Memory B cell (primary cell): ENCODE measurements at regions not wholly inside any gene's neighbourhood (a gene's known extent, or its start where the extent isn't known, plus 50 kb on each side); places are given as distances from the start of the nearest gene placed in this dataset.
"Not testable (repeated sequence)": the region's sequence is repeated elsewhere in the genome, so short reads cannot be mapped to it uniquely, and the experiment has no call there.

ENCODE experiments used
- ATAC-seq: fragments of 150-1000 bp; cut with Tn5 transposase; 2 replicates; pipeline ENCODE4 v1.10.0; 2021; ENCODE audit warnings: low read depth, mild to moderate bottlenecking, moderate library complexity
- DNase-seq, 2 donors: peaks; one replicate each; pipeline ENCODE4 v3.0.0; 2022; ENCODE audit warnings: low spot score in 2 of 2
- H3K27ac Mint-ChIP-seq: one replicate; pipeline ENCODE4 v1.8.0; 2022; ENCODE audit warnings: mild to moderate bottlenecking, moderate library complexity, mixed read lengths
- H3K27me3 Mint-ChIP-seq: one replicate; pipeline ENCODE4 v1.8.0; 2022; ENCODE audit warnings: mixed read lengths
- H3K36me3 Mint-ChIP-seq: one replicate; pipeline ENCODE4 v1.8.0; 2022; ENCODE audit warnings: mild to moderate bottlenecking, mixed read lengths
- H3K4me1 Mint-ChIP-seq: one replicate; pipeline ENCODE4 v1.8.0; 2022; ENCODE audit warnings: mixed read lengths
- H3K4me3 Mint-ChIP-seq: one replicate; pipeline ENCODE4 v1.8.0; 2022; ENCODE audit warnings: mild to moderate bottlenecking, moderate library complexity, mixed read lengths
- H3K9me3 Mint-ChIP-seq: one replicate; pipeline ENCODE4 v1.8.0; 2022; ENCODE audit warnings: mixed read lengths

DNA sequence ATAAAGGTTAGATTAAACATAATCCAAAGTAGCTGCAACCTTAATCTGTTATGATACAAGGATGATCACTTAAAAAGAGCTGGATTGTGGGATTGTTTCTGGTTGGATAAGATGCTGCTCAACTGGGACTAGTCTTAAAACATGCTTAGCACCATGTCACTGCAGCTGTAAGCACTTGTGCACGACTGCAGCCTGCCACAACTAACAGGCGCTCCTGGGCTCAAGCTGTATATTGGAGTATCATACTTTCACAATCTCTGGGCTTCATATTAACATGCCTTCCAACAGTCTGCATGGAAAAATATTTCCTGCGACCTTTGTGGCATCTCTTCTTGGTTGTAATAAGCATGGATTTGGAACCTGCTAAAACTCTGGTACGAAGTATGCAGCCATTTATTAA, 493.0 kb upstream of the PITX2 start:
- Mint-ChIP-seq H3K4me3 (no peak overlapping the region), H3K4me1 (no peaks in the 10 kb centered on the region), H3K36me3 (no peaks in the 10 kb centered on the region), H3K27ac (no peak overlapping the region), H3K9me3 (peaks cover 1% of the 10 kb centered on the region), H3K27me3 (no peaks in the 10 kb centered on the region)
- DNase-seq (no peak), ATAC-seq (no peak)

DNA sequence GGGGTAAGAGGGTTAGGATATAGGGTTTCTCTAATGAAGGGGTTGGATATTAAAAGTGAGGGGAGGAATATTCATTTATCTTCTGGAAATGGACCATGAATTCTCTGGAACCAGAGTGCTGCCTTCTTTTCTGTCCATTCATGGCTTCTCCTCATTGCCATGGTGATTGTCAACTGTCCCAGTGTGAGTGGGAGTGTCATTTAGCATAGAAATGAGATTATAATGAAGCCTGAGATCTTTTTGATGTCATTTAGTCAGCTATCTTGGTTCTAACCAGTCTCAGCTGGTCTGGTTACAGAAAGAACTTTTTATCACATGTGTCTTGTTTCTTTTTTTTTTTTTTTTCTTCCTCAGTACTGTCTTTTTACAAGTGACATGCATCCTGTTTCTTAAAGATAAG, 497.3 kb upstream of the PITX2 start:
- no peaks in the 10 kb centered on the region for H3K27me3 Mint-ChIP-seq
- no peak for DNase-seq
- H3K36me3 Mint-ChIP-seq, result no peaks in the 10 kb centered on the region

GRCh38 chr4:111126340-111126739, 503.5 kb upstream of the PITX2 start:
- no peak for DNase-seq
- H3K27me3 Mint-ChIP-seq, result no peaks in the 10 kb centered on the region
- no peak overlapping the region for H3K27ac Mint-ChIP-seq
- ATAC-seq, result no peak
- H3K4me3 Mint-ChIP-seq, result no peak overlapping the region
- no peaks in the 10 kb centered on the region for H3K4me1 Mint-ChIP-seq
- no peaks in the 10 kb centered on the region for H3K36me3 Mint-ChIP-seq
- H3K9me3 Mint-ChIP-seq, result peaks cover under 1% of the 10 kb centered on the region

More for the DNA sequence above, 497.3 kb upstream of the PITX2 start:
- H3K4me3 Mint-ChIP-seq, result no peak overlapping the region
- no peaks in the 10 kb centered on the region for H3K9me3 Mint-ChIP-seq
- no peaks in the 10 kb centered on the region for H3K4me1 Mint-ChIP-seq
- ATAC-seq, result no peak
- no peak overlapping the region for H3K27ac Mint-ChIP-seq

- Mint-ChIP-seq H3K36me3 (no peaks in the 10 kb centered on the region), H3K4me3 (no peak overlapping the region), H3K9me3 (peaks cover 3% of the 10 kb centered on the region), H3K4me1 (no peaks in the 10 kb centered on the region), H3K27me3 (no peaks in the 10 kb centered on the region), H3K27ac (no peak overlapping the region)
- ATAC-seq (no peak), DNase-seq (no peak)
These were observed 505.0 kb upstream of the PITX2 start for GRCh38 chr4:111127841-111128240.

DNA sequence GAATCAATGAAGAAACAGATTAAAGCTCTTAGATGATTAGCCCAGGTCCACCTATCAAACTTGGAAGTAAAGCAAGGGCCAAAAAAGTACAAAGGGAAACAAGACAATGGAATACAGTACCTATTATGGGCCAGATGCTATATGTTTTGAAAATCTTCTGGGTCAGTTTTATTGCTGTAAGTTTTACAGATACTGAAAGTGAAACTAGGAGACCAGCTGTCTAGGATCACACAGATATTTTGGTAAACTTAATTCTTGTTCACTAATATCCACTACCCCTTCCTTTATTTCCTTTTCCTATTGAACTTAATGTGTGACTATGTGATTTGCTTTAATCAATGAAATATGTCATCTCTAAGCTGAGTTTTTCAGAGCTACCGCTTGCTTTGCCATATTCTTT, 505.4 kb upstream of the PITX2 start:
- Mint-ChIP-seq H3K27ac (no peak overlapping the region), H3K27me3 (no peaks in the 10 kb centered on the region), H3K36me3 (no peaks in the 10 kb centered on the region), H3K4me3 (no peak overlapping the region), H3K4me1 (no peaks in the 10 kb centered on the region), H3K9me3 (peaks cover 3% of the 10 kb centered on the region)
- DNase-seq (no peak), ATAC-seq (no peak)

DNA sequence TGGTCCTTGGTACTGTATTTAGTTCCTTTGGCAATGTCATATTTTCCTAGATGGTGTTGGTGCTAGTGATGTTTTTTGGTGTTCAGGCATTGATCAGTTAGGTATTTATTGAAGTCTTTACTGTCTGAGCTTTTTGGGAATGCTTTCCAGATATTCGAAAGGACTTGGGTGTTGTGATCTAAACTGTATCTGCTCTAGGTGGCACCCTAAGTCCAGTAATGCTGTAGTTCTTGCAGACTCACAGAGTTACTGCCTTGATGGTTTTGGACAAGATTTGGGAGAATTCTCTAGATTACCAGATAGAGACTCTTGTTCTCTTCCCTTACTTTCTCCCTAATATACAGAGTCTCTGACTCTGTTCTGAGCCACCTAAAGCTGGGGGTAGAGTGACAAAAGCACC, 513.6 kb upstream of the PITX2 start:
- Mint-ChIP-seq H3K9me3 (peaks cover 3% of the 10 kb centered on the region), H3K36me3 (no peaks in the 10 kb centered on the region), H3K4me1 (no peaks in the 10 kb centered on the region), H3K4me3 (no peak overlapping the region), H3K27me3 (no peaks in the 10 kb centered on the region), H3K27ac (no peak overlapping the region)
- no peak for DNase-seq
- ATAC-seq, result no peak

DNA sequence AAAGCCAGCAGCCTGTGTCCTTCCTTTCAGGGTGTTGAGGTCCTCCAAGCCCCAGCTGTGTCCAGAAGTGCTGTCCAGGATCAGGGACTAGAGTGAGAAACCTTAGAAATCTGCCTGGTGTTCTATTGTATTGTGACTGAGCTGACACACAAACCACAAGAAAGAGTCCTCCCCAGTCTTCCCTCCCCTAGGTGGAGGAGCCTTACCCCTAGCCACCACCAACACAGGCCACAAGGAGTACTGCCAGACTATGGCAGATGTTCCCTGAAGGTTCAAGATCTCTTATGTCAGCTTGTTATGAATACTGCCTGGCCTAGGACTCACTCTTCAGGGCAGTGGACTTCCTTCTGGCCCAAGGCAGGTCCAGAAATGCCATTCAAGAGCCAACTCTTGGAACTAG, 514.1 kb upstream of the PITX2 start:
- Mint-ChIP-seq H3K36me3 (no peaks in the 10 kb centered on the region), H3K4me1 (no peaks in the 10 kb centered on the region), H3K9me3 (peaks cover 1% of the 10 kb centered on the region), H3K4me3 (no peak overlapping the region), H3K27me3 (no peaks in the 10 kb centered on the region), H3K27ac (no peak overlapping the region)
- ATAC-seq, result no peak
- DNase-seq, result no peak

GRCh38 chr4:111143510-111143909, 520.6 kb upstream of the PITX2 start:
- DNase-seq (no peak), ATAC-seq (no peak)
- H3K27me3 Mint-ChIP-seq, result no peaks in the 10 kb centered on the region
- H3K36me3 Mint-ChIP-seq, result no peaks in the 10 kb centered on the region
- H3K4me3 Mint-ChIP-seq, result no peak overlapping the region
- no peaks in the 10 kb centered on the region for H3K4me1 Mint-ChIP-seq
- H3K9me3 Mint-ChIP-seq, result peaks cover 8% of the 10 kb centered on the region
- no peak overlapping the region for H3K27ac Mint-ChIP-seq

DNA sequence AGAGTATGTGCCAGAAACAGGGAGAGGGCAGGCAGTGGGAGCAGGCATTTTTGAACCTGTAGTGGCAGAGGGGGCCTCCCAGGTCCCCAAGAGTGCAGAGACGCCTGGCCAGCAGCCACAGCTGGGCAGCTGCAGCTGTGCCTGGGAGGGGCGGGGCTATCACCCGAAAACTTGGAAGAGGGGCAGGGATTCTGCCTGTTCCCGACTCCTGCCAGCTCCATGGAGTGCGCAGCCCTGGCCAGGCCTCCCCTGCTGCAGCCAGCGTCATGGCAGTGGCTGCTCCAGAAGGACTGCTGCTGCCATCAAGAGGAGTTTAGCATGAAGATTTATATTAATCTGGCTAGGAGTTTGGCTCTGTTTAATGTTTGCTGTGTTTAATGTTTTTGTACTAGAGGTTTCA, 532.1 kb upstream of the PITX2 start:
- peaks cover 8% of the 10 kb centered on the region for H3K9me3 Mint-ChIP-seq
- no peaks in the 10 kb centered on the region for H3K27me3 Mint-ChIP-seq
- DNase-seq (no peak), ATAC-seq (no peak)
- no peaks in the 10 kb centered on the region for H3K36me3 Mint-ChIP-seq
- no peak overlapping the region for H3K27ac Mint-ChIP-seq
- no peaks in the 10 kb centered on the region for H3K4me1 Mint-ChIP-seq
- H3K4me3 Mint-ChIP-seq, result no peak overlapping the region

GRCh38 chr4:111164556-111164955, 541.7 kb upstream of the PITX2 start:
- not testable (repeated sequence) for H3K4me1 Mint-ChIP-seq, H3K36me3 Mint-ChIP-seq, H3K27ac Mint-ChIP-seq, H3K4me3 Mint-ChIP-seq, H3K27me3 Mint-ChIP-seq, DNase-seq, ATAC-seq
- peaks cover 13% of the 10 kb centered on the region for H3K9me3 Mint-ChIP-seq

- DNase-seq (no peak), ATAC-seq (no peak)
- peaks cover 6% of the 10 kb centered on the region for H3K9me3 Mint-ChIP-seq
- no peak overlapping the region for H3K27ac Mint-ChIP-seq
- H3K4me1 Mint-ChIP-seq, result no peaks in the 10 kb centered on the region
- H3K36me3 Mint-ChIP-seq, result no peaks in the 10 kb centered on the region
- H3K4me3 Mint-ChIP-seq, result no peak overlapping the region
- H3K27me3 Mint-ChIP-seq, result no peaks in the 10 kb centered on the region
These were observed 551.5 kb upstream of the PITX2 start for GRCh38 chr4:111174331-111174730.

DNA sequence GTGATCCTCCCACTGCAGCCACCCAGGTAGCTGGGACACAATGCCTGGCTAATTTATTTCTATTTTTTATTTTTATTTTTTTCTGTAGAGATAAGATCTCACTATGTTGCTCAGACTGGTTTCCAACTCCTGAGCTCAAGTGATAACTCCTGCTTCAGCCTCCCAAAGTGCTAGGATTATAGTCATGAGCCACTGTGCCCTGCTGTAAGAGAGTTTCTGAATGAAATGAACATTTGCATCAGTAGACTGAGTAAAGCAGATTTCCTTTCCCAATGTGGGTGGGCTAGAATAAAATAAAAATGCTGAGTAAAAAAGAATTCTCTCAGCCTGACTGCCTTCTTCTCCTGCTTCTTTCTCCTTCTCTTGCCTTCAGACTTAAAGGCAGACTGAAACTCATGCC, 555.4 kb upstream of the PITX2 start:
- no peaks in the 10 kb centered on the region for H3K36me3 Mint-ChIP-seq
- H3K4me1 Mint-ChIP-seq, result no peaks in the 10 kb centered on the region
- DNase-seq (no peak), ATAC-seq (no peak)
- no peak overlapping the region for H3K4me3 Mint-ChIP-seq
- peaks cover 4% of the 10 kb centered on the region for H3K9me3 Mint-ChIP-seq
- no peak overlapping the region for H3K27ac Mint-ChIP-seq
- no peaks in the 10 kb centered on the region for H3K27me3 Mint-ChIP-seq

DNA sequence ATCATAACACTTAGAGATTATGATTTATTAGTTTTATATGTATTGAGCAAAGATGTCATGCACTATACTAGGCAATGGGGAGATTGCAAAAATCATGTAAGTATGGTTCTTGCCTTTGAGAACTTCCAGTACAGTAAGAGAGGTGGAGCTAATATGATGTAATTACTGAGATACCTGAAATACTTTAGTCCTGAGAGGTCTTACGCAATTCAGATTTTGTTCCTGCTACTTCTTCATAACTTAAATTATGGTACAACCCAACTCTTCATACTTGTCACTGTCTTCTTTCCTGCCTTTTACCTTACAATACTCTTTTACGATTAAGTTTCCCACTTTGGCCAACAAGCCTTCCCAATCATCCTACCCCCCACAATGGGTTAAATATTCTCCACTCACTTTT, 564.2 kb upstream of the PITX2 start:
- Mint-ChIP-seq H3K4me3 (no peak overlapping the region), H3K27me3 (no peaks in the 10 kb centered on the region), H3K27ac (no peak overlapping the region), H3K9me3 (peaks cover 5% of the 10 kb centered on the region), H3K36me3 (no peaks in the 10 kb centered on the region), H3K4me1 (no peaks in the 10 kb centered on the region)
- ATAC-seq (no peak), DNase-seq (no peak)

DNA sequence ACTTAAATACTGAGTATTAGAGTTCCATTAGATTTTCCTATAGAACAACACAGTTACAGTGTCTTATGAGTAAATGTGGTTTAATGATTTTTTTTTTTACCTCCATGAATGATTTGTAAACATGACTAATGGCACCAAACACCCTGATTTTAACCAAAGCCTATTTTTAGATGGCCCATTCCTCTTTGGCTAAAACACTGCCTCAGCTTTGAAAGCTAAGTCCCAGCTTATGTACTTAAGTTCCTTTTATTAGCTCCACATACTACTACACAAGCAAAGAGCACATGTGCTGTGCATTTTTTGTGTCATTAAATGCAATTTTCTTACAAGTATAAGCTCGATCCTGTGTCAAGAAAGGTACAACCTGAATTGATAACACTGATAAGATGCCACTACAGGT, 575.6 kb upstream of the PITX2 start:
- peaks cover 1% of the 10 kb centered on the region for H3K9me3 Mint-ChIP-seq
- DNase-seq (no peak), ATAC-seq (no peak)
- H3K4me1 Mint-ChIP-seq, result no peaks in the 10 kb centered on the region
- H3K27me3 Mint-ChIP-seq, result no peaks in the 10 kb centered on the region
- no peak overlapping the region for H3K27ac Mint-ChIP-seq
- no peaks in the 10 kb centered on the region for H3K36me3 Mint-ChIP-seq
- H3K4me3 Mint-ChIP-seq, result no peak overlapping the region

DNA sequence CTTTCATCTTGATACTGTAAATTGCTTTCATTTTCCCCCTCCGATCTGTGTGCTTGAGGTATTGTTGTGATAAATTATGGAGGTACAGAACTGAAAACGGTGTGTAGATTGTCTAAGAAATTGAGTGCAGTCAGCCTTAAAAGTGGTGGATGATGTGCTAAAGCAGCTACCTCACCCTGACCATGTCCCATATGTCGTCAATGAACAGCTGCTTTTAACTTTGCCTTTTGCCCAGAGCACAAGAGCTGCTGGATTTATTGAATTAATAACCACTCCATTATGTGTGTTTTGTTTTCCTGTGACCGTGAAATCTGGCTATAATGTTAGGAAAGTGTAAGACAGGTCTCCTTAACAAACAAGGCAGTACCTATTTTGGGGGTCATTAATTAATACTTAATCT, 581.9 kb upstream of the PITX2 start:
- no peak for DNase-seq

DNA sequence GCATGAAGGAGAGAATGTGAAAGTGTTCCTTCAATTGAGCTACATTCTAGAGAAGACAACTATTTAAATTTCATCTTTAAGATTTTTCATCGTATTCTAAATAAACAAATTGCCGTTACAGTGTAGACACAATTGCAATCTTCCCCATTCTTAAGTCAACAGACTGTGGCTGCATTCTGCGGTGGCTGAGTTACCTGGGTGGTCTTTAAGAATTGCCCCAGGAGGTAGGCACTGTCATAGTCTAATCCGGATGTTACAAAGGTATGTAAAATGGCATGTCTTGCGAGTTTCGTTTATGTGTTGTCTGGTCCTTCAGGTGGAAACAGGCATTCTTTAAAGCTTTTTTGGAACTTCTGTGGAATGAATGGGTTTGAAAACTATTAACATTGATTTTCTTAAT, 586.1 kb upstream of the PITX2 start:
- peaks cover 2% of the 10 kb centered on the region for H3K9me3 Mint-ChIP-seq
- no peak for DNase-seq
- no peaks in the 10 kb centered on the region for H3K4me1 Mint-ChIP-seq
- no peak overlapping the region for H3K4me3 Mint-ChIP-seq
- no peak for ATAC-seq
- no peaks in the 10 kb centered on the region for H3K27me3 Mint-ChIP-seq
- H3K36me3 Mint-ChIP-seq, result no peaks in the 10 kb centered on the region
- H3K27ac Mint-ChIP-seq, result no peak overlapping the region

More for the DNA sequence above, 581.9 kb upstream of the PITX2 start:
- no peaks in the 10 kb centered on the region for H3K4me1 Mint-ChIP-seq
- no peaks in the 10 kb centered on the region for H3K36me3 Mint-ChIP-seq
- no peak for ATAC-seq
- no peak overlapping the region for H3K4me3 Mint-ChIP-seq
- no peaks in the 10 kb centered on the region for H3K27me3 Mint-ChIP-seq
- no peaks in the 10 kb centered on the region for H3K9me3 Mint-ChIP-seq
- no peak overlapping the region for H3K27ac Mint-ChIP-seq
